K562 (cell line): ENCODE measurements at regions not wholly inside any gene's neighbourhood (a gene's known extent, or its start where the extent isn't known, plus 50 kb on each side); places are given as distances from the start of the nearest gene placed in this dataset.

Experiments used
- ATAC-seq: fragments of 200-7000 bp; cut with Tn5 transposase; 3 replicates; pipeline ENCODE4 v1.9.1; 2020; ENCODE audit warnings: moderate library complexity
- BruUV-seq: library from RNA; stranded (reverse); fragments of 400-500 nt; replicated peaks from 2 replicates; lab custom pipeline; 2021; lab: Mats Ljungman, UMichigan
- CTCF ChIA-PET: fragments of 300-600 bp; formaldehyde crosslinking; extraction: SDS; loops from one replicate; lab custom pipeline; 2021; ENCODE audit warnings: low intra/inter-chr PET ratio; lab: Yijun Ruan, JAX
- POLR2A ChIA-PET: fragments of 300-600, 350-650 bp; sonication (Branson Sonifier 250); formaldehyde crosslinking; extraction: SDS; loops from one replicate; lab custom pipeline; 2021; ENCODE audit warnings: antibody characterized with exemption, inconsistent platforms; lab: Yijun Ruan, JAX
- DNase-seq, 4 experiments: peaks; one replicate each; pipeline versions ENCODE4 v3.0.0 to v3.0.0-alpha.2; 2011 to 2018; ENCODE audit warnings: low spot score in 3 of 4, mixed read lengths in 3 of 4; ENCODE audit errors: extremely low read depth in 1 of 4
- FAIRE-seq: peaks from 2 replicates; lab custom pipeline; 2011; peaks lifted over from hg19 to GRCh38; lab: Jason Lieb, UNC
- H2AFZ ChIP-seq: 2 replicates; pipeline ENCODE4 v1.6.0; 2011; ENCODE audit warnings: low read depth, low read length, control low read depth, inconsistent platforms
- H3K27ac ChIP-seq: fragments of 200-600 bp; 3 replicates; pipeline ENCODE4 v1.8.0; 2011; ENCODE audit warnings: low read depth, mild to moderate bottlenecking, control low read depth, inconsistent platforms, low read length, moderate library complexity, mixed read lengths; ENCODE audit errors: extremely low read depth
- H3K27me3 ChIP-seq, 2 experiments: fragments of 300-600 bp in 1 of 2; 2 replicates in 1 of 2; 3 replicates in 1 of 2; pipeline versions ENCODE4 v1.6.0 to v1.8.0; 2011; ENCODE audit warnings: inconsistent platforms in 2 of 2, low read length in 2 of 2, mild to moderate bottlenecking in 1 of 2, mixed read lengths in 1 of 2, moderate library complexity in 1 of 2; ENCODE audit not compliant: control insufficient read depth in 2 of 2, insufficient read depth in 2 of 2
- H3K36me3 ChIP-seq: fragments of 300-600 bp; 3 replicates; pipeline ENCODE4 v1.8.0; 2011; ENCODE audit warnings: mild to moderate bottlenecking, low read length, inconsistent platforms; ENCODE audit not compliant: control insufficient read depth, insufficient read depth
- H3K4me1 ChIP-seq, 2 experiments: fragments of 200-600 bp in 1 of 2; replicated peaks in 1 of 2; 2 replicates in 1 of 2; 3 replicates in 1 of 2; pipeline versions ENCODE4 v1.5.1 to v1.8.0; 2011; ENCODE audit warnings: inconsistent platforms in 2 of 2, low read length in 2 of 2, mild to moderate bottlenecking in 1 of 2, mixed read lengths in 1 of 2, moderate library complexity in 1 of 2; ENCODE audit not compliant: control insufficient read depth in 2 of 2, insufficient read depth in 2 of 2
- H3K4me2 ChIP-seq: 2 replicates; pipeline ENCODE4 v1.6.1; 2011; ENCODE audit warnings: low read length, control low read depth, inconsistent platforms, mixed read lengths; ENCODE audit not compliant: insufficient read depth
- H3K4me3 ChIP-seq: fragments of 200-600 bp; sonication (generic), shearing (Covaris generic); 2 replicates; pipeline ENCODE4 v1.5.1; 2016; ENCODE audit warnings: control low read depth, inconsistent platforms
- H3K79me2 ChIP-seq: fragments of 200-600 bp; 3 replicates; pipeline ENCODE4 v1.8.0; 2011; ENCODE audit warnings: low read length, inconsistent platforms; ENCODE audit not compliant: control insufficient read depth, insufficient read depth
- H3K9ac ChIP-seq, 2 experiments: 2 replicates each; pipeline versions ENCODE4 v1.6.0 to v1.6.1; 2011; ENCODE audit warnings: low read depth in 2 of 2, low read length in 2 of 2, control low read depth in 1 of 2, inconsistent platforms in 1 of 2, mild to moderate bottlenecking in 1 of 2, mixed read lengths in 1 of 2; ENCODE audit not compliant: insufficient read depth in 1 of 2
- H3K9me1 ChIP-seq: one replicate; pipeline ENCODE4 v1.6.0; 2011; ENCODE audit warnings: inconsistent platforms, mild to moderate bottlenecking, low read length, moderate library complexity; ENCODE audit not compliant: control insufficient read depth, insufficient read depth
- H3K9me3 ChIP-seq: replicated peaks from 2 replicates; pipeline ENCODE4 v1.5.1; 2011; ENCODE audit warnings: low read depth, low read length, inconsistent platforms; ENCODE audit not compliant: control insufficient read depth, insufficient read depth
- H4K20me1 ChIP-seq: replicated peaks from 2 replicates; pipeline ENCODE4 v1.6.1; 2011; ENCODE audit warnings: low read length, inconsistent platforms, mixed read lengths; ENCODE audit not compliant: control insufficient read depth, insufficient read depth
- ATF6 ChIP-seq: sonication (generic); formaldehyde crosslinking; IDR thresholded peaks from 2 replicates; pipeline ENCODE4 v1.4.0; 2020; ENCODE audit warnings: mild to moderate bottlenecking, missing genetic modification reagents
- KAT2B ChIP-seq: IDR thresholded peaks from one replicate; pipeline ENCODE4 v1.6.1; 2012; ENCODE audit warnings: low read depth, mild to moderate bottlenecking, control low read depth, inconsistent platforms, low read length, moderate library complexity
- SPI1 ChIP-seq: IDR thresholded peaks from 2 replicates; pipeline ENCODE4 v1.6.1; 2011; ENCODE audit warnings: low read depth, low read length, control low read depth, borderline replicate concordance
- STAT6 ChIP-seq: sonication (generic); formaldehyde crosslinking; IDR thresholded peaks from 2 replicates; pipeline ENCODE4 v1.8.1; 2023; ENCODE audit warnings: mild to moderate bottlenecking, missing genetic modification reagents
- in situ Hi-C: fragments of 300-500 bp; cut with MboI; formaldehyde crosslinking; loops from 4 replicates; pipeline ENCODE4 v1.15.0; 2018; ENCODE audit warnings: inconsistent platforms, mixed read lengths
- intact Hi-C: fragments of 100-400 bp; cut with micrococcal nuclease; formaldehyde crosslinking; loops from 2 replicates; pipeline ENCODE4 v1.14.2; 2022
- TF ChIP-seq, protein P1 (sequence below), 3 experiments: fragments of 200-800 bp in 1 of 3; fragments of 250-450 bp in 1 of 3; fragments of 450-650 bp in 1 of 3; sonication (Bioruptor Pico) in 1 of 3; sonication (Bioruptor generic) in 1 of 3; formaldehyde crosslinking in 1 of 3; IDR thresholded peaks; 2 replicates each; pipeline versions ENCODE4 v1.6.1 to v1.8.0; 2016 to 2022; ENCODE audit warnings: mild to moderate bottlenecking in 2 of 3, missing genetic modification characterization in 2 of 3, missing compliant biosample characterization in 1 of 3, moderate library complexity in 1 of 3
- TF ChIP-seq, protein P2 (sequence below), 3 experiments: IDR thresholded peaks in 2 of 3; conservative IDR thresholded peaks in 1 of 3; 2 replicates each; pipeline ENCODE4 v1.5.1; 2011 to 2012; ENCODE audit warnings: low read length in 3 of 3, mild to moderate bottlenecking in 3 of 3, control low read depth in 2 of 3, improper control_type of control experiment in 1 of 3, inconsistent platforms in 1 of 3, low read depth in 1 of 3, mixed read lengths in 1 of 3, moderate library complexity in 1 of 3; ENCODE audit not compliant: insufficient read depth in 2 of 3

DNA sequence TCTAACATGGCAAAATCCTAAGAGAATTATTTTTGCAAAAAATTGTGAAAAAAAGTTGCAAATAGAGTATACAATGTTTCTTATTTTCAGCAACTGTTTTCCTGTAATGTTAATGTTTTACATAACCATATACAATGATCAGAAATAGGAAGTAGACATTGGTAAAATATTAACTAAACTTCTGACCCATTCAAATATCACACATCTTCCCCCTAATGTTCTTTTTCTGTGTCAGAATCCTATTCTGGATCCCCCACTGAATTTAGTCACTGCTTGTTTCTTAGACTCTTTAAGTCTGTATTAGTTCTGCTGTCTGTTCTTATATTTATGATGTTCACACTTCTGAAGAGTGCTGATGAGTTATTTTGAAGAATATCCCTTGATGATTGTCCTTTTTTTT, 62.0 kb downstream of the HFE start:
- no peak overlapping the region for H3K9ac ChIP-seq
- no peaks in the 10 kb centered on the region for H3K27me3 ChIP-seq
- TF ChIP-seq, protein P1, sequence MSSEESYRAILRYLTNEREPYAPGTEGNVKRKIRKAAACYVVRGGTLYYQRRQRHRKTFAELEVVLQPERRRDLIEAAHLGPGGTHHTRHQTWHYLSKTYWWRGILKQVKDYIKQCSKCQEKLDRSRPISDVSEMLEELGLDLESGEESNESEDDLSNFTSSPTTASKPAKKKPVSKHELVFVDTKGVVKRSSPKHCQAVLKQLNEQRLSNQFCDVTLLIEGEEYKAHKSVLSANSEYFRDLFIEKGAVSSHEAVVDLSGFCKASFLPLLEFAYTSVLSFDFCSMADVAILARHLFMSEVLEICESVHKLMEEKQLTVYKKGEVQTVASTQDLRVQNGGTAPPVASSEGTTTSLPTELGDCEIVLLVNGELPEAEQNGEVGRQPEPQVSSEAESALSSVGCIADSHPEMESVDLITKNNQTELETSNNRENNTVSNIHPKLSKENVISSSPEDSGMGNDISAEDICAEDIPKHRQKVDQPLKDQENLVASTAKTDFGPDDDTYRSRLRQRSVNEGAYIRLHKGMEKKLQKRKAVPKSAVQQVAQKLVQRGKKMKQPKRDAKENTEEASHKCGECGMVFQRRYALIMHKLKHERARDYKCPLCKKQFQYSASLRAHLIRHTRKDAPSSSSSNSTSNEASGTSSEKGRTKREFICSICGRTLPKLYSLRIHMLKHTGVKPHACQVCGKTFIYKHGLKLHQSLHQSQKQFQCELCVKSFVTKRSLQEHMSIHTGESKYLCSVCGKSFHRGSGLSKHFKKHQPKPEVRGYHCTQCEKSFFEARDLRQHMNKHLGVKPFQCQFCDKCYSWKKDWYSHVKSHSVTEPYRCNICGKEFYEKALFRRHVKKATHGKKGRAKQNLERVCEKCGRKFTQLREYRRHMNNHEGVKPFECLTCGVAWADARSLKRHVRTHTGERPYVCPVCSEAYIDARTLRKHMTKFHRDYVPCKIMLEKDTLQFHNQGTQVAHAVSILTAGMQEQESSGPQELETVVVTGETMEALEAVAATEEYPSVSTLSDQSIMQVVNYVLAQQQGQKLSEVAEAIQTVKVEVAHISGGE (CRISPR knock-in tag; IDR thresholded peaks at IDR 0.05), result no peak
- TF ChIP-seq KAT2B, result no peak
- TF ChIP-seq STAT6 (CRISPR knock-in tag), result no peak
- TF ChIP-seq, protein P2, sequence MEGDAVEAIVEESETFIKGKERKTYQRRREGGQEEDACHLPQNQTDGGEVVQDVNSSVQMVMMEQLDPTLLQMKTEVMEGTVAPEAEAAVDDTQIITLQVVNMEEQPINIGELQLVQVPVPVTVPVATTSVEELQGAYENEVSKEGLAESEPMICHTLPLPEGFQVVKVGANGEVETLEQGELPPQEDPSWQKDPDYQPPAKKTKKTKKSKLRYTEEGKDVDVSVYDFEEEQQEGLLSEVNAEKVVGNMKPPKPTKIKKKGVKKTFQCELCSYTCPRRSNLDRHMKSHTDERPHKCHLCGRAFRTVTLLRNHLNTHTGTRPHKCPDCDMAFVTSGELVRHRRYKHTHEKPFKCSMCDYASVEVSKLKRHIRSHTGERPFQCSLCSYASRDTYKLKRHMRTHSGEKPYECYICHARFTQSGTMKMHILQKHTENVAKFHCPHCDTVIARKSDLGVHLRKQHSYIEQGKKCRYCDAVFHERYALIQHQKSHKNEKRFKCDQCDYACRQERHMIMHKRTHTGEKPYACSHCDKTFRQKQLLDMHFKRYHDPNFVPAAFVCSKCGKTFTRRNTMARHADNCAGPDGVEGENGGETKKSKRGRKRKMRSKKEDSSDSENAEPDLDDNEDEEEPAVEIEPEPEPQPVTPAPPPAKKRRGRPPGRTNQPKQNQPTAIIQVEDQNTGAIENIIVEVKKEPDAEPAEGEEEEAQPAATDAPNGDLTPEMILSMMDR (IDR thresholded peaks at IDR 0.05 in 2 of 3, conservative IDR thresholded peaks at IDR 0.05 in 1 of 3; ENCODE audit: insufficient read depth in 2 of 3, low read depth in 1 of 3, low read length in 3 of 3), result no peak
- no peak for TF ChIP-seq ATF6 (CRISPR knock-in tag)
- no peak for TF ChIP-seq SPI1
- H3K9me3 ChIP-seq, result no peaks in the 10 kb centered on the region
- no peak overlapping the region for H3K4me3 ChIP-seq
- CTCF ChIA-PET, result no interaction called here
- H3K36me3 ChIP-seq, result no peaks in the 10 kb centered on the region; the same call in 2 of the 3 replicates
- intact Hi-C loops (no loop called here), in situ Hi-C loops (no loop called here)
- no peak for FAIRE-seq
- H2AFZ ChIP-seq, result no peak overlapping the region
- H3K27ac ChIP-seq, result no peak overlapping the region
- DNase-seq, result no peak
- ATAC-seq, result no peak
- no peaks in the 10 kb centered on the region for H4K20me1 ChIP-seq
- H3K4me2 ChIP-seq, result no peak overlapping the region
- H3K4me1 ChIP-seq, result peaks cover 0 to 4% of the 10 kb centered on the region in 2 experiments; a peak in 2 of 5 replicates
- no peaks in the 10 kb centered on the region for H3K9me1 ChIP-seq
- H3K79me2 ChIP-seq, result no peaks in the 10 kb centered on the region
- POLR2A ChIA-PET, result interaction anchor here (3.9 kb wide), 1 partner anchor 17 kb away, joined by 15 read pairs; no protein-coding TSS in a partner anchor
- no TSS peak for BruUV-seq
